ENCODE measurements at regions not wholly inside any gene's neighbourhood (a gene's known extent, or its start where the extent isn't known, plus 50 kb on each side); places are given as distances from the start of the nearest gene placed in this dataset.
"Not testable (repeated sequence)": the region's sequence is repeated elsewhere in the genome, so short reads cannot be mapped to it uniquely, and the experiment has no call there.

DNA sequence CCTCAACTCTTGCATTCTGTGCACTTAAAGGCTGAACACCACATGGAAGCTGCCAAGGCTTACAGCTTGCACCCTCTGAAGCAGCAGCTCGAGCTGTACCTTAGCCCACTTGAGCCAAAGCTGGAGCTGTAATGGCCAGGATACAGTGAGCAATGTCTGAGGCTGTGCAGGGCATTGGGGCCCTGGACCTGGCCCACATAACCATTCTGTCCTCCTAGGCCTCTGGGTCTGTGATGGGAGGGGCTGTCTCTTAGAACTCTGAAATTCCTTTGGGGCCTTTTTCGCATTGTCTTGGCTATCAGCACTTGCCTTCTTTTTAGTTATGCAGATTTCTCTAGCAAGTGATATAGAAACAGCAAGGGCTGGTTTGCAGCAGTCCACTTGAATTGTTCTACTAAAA, 303.8 kb upstream of the CLEC14A start:
- DNase-seq: no peak

DNA sequence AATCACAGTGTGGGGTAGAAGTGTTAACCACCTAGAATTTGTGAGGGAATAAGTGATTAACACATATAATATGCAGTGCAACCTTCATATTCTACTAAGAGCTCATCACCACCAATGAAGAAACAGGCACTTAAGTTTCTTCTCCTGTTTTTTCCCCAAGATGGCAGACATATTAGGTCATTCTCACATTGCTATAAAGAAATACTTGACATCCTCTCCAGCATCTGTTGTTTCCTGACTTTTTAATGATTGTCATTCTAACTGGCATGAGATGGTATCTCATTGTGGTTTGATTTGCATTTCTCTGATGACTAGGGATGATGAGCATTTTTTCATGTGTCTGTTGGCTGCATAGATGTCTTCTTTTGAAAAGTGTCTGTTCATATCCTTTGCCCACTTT, 301.5 kb upstream of the CLEC14A start:
- DNase-seq: not testable (repeated sequence)

DNA sequence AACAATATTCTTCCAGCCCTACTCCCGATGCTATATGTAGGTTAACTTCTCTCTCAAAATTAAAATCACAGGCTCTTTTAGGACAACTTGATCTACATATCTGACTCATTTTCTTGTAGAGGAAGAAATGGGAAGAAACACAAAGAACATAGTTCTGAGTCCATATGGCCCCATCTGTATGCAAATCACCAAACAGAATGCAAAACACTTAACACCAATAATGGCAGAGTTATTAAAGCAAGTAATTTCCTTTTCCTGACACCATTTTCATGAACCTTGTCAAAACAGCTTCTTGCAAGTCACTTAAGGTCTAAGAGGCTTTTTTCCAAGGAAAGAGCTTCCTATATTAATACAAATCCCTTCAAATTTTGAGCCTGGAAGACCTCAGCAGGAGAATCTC, 300.4 kb upstream of the CLEC14A start:
- DNase-seq: no peak

DNA sequence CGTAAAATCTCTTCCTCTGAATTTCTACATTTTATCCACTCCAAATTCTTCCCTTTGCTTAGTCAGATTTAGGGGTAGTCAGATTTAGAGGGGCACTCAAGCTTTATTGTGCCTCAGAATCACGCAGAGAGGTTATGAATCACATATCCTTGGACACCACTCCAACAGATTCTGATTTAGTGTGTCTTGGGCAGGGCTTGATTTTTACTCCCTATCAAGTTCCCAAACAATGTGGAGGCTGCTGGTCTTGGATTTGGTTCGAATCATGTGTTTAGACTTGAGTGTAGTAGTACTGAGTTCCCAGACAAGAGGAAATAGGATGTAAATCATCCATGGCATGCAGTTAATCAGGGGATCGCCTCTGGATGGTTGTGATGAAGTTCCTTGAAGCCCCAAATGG, 298.1 kb upstream of the CLEC14A start:
- no peak for DNase-seq

DNA sequence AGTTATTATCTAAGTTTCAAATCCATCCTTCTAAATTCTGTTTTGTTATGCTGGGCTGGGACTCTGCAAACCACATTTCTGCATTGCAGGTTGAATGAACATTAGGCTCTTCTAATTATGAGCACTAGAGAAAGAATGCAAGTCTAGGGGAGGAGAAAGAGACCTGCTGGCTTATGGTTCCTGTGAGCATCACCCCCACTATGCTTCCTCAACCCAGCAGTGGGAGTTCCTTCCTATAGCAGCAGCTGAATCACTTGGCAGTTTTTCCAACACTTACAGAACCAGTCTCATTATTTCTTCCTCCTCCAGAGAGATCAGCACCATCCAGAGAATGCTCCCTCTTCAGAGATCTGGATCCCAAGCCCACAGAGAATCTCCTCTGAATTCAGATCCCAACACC, 297.7 kb upstream of the CLEC14A start:
- no peak for DNase-seq

DNA sequence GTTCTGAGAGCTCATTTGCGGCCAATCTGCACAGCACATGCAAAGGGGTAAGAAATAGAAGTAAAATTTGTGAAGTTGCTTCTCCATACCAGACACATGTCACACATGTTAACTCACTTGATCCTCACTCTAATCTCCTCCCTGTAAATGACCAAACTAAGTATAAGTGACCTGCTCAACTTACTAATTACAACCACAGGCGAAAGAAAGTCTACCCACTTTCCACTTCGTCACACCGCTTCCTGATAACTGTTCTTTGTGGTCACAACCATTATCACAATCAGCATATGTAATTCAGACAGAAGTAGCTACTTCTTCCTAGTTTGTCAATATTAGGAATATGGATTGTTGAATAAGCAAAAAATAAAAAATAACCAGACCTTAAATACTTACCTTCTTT, 293.7 kb upstream of the CLEC14A start:
- DNase-seq: no peak

DNA sequence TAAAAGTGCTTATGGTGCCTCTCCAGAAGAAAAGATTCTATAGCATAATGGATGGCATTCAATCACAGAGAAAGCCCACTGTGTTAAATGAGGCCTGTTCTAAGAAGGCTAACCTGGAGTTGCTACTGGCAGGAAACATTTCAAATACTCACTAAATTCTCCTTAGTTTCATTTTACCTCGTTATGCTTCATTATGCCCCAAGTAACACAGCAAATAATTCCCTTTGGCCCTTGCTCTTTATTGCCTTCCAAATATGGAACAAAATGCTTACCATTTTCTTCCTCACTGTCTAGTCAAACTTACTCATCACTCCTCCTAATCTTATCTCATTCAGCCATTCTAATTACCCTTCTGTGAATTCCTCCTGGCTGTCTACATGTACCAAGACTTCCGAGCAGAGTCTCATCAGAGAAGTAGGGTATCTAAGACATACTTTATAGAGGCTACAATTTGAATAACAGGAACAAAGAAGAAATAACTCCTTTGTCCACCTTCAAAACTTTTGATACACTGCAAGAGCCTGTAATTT, 292.1 kb upstream of the CLEC14A start:
- DNase-seq: no peak

DNA sequence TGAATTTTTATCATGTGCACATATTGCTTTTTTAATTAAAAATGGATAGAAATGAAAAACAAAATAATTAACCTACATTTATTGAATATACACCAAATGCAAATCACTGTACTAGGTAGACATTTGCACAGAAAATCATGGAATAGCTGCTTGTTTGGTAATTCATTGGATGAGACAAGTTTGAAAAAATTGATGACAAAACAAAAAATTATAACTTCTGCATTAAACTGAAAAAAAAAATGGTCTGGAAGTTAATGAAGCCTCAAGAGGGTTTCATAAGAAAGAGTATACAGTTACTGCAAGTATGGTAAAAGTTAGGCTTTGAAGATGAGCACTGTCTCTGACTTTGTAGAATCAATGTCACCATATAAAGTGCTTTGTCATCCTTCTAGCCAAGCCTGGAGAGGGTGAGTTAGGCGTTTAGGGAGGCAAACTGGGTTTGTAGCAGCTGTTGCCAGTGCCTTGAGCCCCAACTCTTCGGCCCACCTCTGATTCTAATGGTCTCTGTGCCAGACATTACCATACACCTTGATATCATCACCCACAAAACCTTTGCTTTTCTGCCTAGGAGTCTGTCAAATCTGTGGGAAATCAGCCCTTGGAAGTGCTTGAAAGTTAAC, 291.1 kb upstream of the CLEC14A start:
- DNase-seq: no peak

DNA sequence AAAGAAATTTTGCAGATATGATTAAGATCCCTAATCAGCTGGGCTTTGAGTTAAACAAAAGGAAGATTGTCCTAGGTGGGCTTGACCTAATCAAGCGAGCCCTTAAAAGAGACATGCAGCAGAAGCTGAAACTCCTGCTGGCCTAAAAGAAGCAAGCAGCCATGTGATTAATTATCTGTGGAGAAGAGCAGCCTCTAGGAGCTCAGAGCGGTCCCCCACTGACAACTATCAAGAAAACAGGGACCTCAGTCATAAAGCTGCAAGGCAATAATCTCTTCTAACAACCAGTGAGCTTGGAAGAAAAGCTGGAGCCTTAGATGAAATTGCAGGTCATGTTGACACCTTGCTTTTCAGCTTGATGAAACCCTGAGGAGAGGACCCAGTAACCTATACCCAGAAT, 288.9 kb upstream of the CLEC14A start:
- DNase-seq: no peak

DNA sequence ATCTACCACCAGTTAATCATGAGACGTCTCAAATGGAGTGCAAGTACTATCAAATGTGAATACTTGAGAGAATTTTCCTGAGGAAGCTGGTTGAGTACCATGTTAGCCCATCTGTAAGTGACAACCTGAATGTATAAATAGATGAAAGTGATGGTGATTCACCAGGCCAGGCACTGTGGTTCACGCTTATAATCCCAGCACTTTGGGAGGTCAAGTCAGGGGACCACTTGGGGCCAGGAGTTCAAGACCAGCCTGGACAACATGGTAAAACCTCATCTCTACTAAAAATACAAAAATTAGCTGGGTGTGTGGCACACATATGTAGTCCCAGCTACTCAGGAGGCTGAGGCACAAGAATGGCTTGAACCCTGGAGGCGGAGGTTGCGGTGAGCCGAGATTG, 288.0 kb upstream of the CLEC14A start:
- DNase-seq: not testable (repeated sequence)

DNA sequence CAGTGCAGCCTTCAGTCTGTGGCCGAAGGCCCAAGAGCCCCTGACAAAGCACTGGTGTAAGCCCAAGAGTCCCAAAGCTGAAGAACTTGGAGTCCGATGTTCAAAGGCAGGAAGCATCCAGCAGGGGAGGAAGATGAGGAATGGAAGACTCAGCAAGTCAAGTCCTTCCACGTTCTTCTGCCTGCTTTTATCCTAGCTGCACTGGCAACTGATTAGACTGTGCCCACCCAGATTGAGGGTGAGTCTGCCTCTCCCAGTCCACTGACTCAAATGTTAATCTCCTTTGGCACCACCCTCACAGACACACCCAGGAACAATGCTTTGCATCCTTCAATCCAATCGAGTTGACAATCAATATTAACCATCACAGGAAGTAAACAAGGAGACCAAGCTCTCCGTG, 282.2 kb upstream of the CLEC14A start:
- not testable (repeated sequence) for DNase-seq

DNA sequence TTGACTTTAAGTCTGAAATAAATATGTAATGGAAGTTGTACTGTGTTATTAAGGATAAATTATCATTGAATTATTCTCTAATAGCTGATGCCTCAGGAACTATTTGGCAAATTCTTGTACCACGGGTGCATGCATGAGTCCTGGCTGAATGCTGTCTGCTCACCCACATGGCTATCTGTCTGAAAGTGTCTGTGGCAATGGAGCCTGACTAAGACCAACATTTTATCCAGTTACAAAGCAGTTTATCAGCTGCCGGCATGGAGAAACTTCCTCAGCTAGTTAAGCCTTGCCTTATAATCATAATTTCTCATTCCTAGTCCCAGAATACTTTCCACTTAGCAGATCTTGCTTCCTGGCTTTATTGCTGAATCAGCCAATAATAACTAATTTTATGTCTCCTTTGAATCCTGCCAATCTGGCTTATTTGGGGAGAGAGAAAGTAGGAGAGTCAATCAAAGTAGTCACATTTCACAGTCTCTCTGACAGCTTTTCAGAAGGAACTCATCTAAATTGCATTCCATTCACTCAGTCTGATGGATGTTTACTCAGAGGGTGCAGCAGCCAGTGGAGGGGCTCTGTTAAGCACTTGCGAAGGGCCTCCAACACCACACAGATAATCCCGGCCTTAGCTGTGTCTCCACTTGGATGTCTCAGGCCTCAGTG, 280.6 kb upstream of the CLEC14A start:
- DNase-seq: no peak

DNA sequence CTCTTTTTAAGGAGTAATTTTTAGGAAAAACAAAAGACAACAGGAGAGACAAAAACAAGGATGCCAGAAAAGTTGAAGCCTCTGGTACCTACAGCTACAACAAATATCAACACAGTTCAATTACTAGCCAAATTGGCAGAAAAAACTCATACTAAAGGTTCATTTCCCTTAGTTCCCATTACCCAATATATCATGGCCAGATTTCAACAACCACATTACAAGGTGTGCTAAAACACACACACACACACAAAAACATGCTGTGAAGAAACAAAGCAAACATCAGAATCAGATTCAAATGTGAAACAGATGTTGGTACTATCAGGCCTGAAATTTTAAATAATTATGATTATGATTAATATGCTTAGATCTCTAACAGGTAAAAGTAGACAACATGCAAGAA, 272.7 kb upstream of the CLEC14A start:
- no peak for DNase-seq

DNA sequence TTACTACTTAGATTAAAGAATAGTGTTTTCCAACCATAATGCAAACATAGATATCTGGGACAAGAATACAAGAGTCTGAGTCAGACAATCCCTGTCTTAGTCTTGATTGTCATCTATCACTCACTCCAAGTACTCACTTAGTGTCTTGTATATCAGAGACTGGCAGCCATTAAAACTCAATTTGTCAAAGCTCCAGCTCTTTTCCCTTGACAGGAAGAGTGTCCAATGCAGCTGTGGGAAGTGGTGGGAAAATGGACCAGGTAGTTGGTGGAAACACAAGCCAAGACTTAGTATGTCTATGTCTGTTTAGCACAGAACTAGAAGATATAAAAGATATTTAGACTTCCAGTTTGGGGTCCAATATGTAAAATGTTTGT, 271.6 kb upstream of the CLEC14A start:
- DNase-seq: no peak

DNA sequence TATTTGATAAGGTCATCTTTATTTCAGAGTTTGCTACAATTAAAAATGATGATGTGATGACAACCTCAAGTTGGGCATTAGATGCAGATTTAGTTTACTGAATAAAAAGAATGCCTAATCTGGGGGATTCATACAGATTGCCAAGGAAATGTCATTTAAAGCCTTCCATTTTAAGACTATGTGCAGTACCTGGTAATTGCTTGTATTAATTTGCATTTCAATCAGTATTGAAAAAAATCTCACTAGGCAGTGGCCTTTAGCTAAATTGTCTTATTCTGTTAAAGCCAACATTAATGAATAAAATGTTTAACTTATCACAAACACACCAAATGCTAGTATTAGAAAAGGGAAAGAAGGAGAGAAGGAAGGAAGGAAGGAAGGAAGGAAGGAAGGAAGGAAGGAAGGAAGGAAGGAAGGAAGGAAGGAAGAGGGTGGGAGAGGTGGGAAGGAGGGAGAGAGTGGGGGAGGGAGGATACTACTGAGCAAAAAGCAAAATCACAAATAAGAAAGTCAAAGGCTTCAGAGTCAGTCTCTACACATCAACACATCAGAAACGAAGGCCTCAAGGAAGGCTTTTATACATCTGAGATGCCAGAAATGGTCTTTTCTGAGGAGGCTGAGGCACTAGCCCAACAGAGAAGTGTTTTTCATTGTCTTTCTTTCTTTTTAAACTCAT, 271.1 kb upstream of the CLEC14A start:
- no peak for DNase-seq

DNA sequence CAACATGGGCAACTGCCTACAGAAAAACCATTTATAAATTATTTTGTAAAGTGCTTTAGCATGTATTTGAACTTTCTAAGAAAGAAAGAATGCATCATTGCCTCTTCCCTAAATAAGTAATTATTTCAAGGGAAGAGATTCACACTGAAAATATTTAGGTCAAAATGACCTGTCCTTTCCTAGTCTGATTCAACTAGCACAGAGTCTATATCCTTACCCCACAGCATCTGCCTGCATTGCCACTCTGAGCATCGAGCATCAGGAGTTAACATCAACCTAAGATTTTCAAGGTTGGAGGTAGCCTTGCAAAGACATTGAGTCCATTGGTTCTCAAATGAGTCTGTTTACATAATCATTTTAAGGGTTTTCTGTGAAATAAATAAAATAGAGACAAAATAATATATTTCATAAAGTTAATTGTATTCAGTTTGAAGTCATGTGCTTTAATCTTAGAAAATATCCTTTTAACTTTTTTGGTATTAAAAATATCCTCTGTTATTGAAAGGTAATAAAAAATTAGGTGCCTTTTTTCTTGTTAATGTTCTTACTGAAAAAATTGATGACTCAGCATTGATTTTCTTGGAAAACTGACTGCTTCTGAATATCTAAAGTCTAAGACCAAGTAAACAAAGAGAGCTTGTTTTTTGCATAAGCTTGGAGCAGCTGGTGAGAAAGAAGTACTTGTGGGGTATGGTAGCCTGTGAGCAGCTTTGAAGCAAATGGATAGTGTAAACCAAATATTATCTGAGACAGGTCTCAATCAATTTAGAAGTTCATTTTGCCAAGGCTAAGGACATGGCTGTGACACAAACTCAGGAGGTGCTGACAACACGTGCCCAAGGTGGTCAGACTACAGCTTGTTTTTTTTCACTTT, 269.0 kb upstream of the CLEC14A start:
- no peak for DNase-seq

DNA sequence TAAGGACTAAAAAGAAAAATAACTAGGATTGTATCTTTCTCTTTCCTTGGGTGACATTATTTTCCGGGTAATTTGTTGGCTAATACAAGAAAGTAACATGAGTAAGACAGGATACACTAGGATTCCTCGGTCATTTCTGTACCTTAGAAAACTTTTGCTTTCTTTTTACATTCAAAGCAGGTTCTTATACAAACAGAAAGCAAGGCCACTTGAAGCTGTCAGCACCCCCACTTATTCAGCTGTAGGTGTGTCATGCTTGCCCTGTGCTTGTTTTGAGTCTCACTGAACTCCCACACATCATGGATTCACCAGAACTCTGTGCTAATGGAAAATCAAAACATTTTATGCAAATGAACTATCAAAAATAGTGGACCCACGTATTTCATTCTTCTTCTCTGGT, 266.8 kb upstream of the CLEC14A start:
- no peak for DNase-seq

DNA sequence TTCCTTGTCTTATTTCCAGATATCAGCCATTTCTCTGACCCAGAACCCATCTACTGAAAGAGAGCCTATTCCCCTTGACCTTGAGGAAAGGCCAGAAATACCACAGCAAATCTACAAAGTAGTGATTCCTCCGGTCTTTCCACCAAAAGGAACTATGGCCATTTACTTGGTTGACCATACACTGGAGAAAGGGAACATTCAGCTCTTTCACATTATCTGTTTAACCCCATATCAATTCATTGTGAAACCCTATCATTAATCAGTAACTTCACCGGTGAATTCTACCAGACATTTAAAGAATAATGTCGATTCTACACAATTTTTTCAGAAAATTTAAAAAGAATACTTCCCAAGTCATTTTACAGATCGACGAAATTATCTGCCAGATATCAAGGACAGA, 265.7 kb upstream of the CLEC14A start:
- DNase-seq: no peak

DNA sequence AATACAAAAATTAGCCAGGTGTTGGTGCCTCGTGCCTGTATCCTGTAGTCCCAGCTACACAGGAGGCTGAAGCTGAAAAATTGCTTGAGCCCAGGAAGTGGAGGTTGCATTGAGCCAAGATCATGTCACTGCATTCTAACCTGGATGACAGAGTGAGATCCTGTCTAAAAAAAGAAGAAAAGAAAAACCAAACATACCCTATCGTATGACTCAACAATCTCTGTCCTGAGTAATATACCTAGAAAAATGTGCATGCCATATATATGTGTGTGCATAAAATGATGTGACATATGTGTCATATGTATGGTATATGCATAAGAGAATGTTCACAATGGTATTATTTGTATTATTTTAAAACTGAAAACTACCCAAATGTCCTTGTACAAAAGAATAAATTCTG, 261.5 kb upstream of the CLEC14A start:
- DNase-seq: no peak

DNA sequence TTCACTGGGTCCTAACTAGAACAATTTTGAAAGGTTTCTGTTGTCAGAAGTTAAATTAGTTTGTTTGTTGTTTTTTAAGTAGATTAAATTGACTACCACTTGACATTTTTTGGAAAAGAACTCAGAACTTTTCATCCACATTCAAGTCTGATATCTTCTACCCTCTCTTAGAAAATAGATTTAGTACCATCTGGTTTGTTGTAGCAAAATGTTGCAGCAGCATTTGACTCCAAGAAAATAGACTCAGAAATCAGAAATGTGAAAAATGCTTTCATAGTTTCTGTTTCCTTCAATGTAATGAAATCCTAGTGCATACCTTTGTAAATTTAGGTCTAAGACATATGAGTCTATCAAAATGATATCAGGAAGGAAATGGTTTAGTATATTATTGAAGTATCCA, 256.3 kb upstream of the CLEC14A start:
- no peak for DNase-seq

DNA sequence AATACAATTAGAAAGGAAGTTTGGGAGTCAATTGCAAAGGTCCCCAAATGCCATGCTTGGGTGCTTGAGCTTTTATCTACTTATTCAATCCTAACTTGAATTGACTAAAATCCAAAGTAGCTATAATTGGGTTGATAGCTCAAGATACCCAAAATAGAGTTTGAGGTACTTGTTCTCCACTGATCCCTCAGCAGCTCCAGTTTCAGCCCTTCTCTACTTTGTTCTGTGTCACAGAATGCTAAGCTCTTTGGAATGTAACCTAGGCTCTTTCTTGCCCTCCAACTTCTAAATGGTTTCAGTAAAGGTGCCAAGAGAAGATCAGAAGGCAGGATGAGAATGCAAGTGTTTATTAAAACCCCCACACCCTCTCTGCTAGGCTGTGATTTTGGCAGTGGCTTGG, 251.4 kb upstream of the CLEC14A start:
- DNase-seq: no peak

DNA sequence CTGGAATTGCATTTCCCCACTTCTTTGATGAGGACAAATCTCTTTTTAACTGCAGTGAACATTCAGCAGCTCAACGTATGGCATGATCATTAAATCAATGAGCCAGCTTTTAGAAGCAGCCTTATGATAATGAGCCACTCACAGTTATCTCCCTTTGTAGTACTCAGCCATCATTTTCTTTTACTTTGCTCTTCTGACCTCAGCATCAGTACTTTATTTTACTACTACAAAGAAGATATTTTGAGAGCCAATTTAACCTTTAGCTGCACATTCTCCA, 250.0 kb upstream of the CLEC14A start:
- DNase-seq: no peak

DNA sequence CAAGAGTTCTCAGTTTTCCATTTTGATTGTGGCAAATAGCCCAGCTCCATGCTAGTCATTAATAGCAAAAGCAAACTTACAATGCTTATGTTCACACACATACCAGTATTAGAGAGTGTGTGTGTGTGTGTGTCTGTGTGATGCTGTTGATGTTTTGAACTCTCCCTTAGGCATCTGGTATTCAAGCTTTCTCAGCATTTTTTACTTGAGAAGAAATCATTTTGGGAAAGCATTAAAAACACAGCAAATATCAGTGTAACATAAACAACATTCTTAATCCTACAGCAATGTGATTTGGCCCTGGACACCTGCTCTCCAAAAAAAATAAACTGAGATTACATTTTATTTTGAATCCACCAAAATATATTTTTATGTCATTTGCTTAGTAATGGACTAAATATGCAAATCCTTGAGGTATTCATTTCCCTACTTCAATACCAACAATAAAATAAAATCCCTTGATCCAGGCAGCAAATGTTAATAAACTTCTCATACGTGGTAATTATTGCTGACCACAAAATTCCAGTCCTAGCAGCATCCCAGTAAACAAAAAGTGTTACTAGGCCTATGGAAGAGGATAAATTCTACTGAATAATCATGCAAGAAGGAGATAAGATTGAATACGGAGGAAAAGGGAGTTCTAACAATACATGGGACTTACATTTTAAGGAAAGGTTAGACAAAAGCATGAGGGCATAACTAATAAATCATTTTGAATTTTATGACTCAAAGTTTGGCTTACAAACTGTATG, 249.5 kb upstream of the CLEC14A start:
- no peak for DNase-seq

Data from cerebellar nuclear complex (tissue), 1 donor.